Femur (tissue), 1 donor: ENCODE measurements at regions not wholly inside any gene's neighbourhood (a gene's known extent, or its start where the extent isn't known, plus 50 kb on each side); places are given as distances from the start of the nearest gene placed in this dataset.

Experiments used
- DNase-seq: peaks from one replicate; pipeline ENCODE4 v3.0.0-alpha.2; 2017

- DNase-seq, result no peak
Observed at GRCh38 chr2:100222844-100223243, 80.5 kb upstream of the AFF3 start.

GRCh38 chr2:100218552-100218951, 76.2 kb upstream of the AFF3 start:
- DNase-seq, result no peak

- no peak for DNase-seq
Observed at GRCh38 chr2:100217323-100217722, 74.9 kb upstream of the AFF3 start.

GRCh38 chr2:100216015-100216414, 73.6 kb upstream of the AFF3 start:
- DNase-seq, result no peak

GRCh38 chr2:100215371-100215770, 73.0 kb upstream of the AFF3 start:
- DNase-seq, result no peak

- DNase-seq, result peak; percentile 90
Observed at GRCh38 chr2:100214265-100214971, 72.0 kb upstream of the AFF3 start.

- DNase-seq, result no peak
Observed at GRCh38 chr2:100213595-100213994, 71.2 kb upstream of the AFF3 start.

- no peak for DNase-seq
Observed at GRCh38 chr2:100212850-100213249, 70.5 kb upstream of the AFF3 start.

GRCh38 chr2:100211521-100211920, 69.1 kb upstream of the AFF3 start:
- DNase-seq, result no peak

GRCh38 chr2:100208141-100208770, 65.9 kb upstream of the AFF3 start:
- no peak for DNase-seq

- no peak for DNase-seq
Observed at GRCh38 chr2:100207411-100207885, 65.1 kb upstream of the AFF3 start.

- DNase-seq, result no peak
Observed at GRCh38 chr2:100206731-100207255, 64.4 kb upstream of the AFF3 start.

GRCh38 chr2:100205174-100205573, 62.8 kb upstream of the AFF3 start:
- DNase-seq, result no peak

GRCh38 chr2:100202567-100202966, 60.2 kb upstream of the AFF3 start:
- DNase-seq, result no peak

GRCh38 chr2:100200985-100201384, 58.6 kb upstream of the AFF3 start:
- no peak for DNase-seq

GRCh38 chr2:100199421-100199820, 57.0 kb upstream of the AFF3 start:
- DNase-seq, result no peak

GRCh38 chr2:100198461-100199230, 56.3 kb upstream of the AFF3 start:
- no peak for DNase-seq

- DNase-seq, result peak; percentile 80
Observed at GRCh38 chr2:100197631-100198153, 55.3 kb upstream of the AFF3 start.

GRCh38 chr2:100196786-100197494, 54.5 kb upstream of the AFF3 start:
- no peak for DNase-seq

GRCh38 chr2:100195942-100196341, 53.6 kb upstream of the AFF3 start:
- DNase-seq, result no peak

GRCh38 chr2:100194951-100195350, 52.6 kb upstream of the AFF3 start:
- no peak for DNase-seq

GRCh38 chr2:100193291-100193710, 50.9 kb upstream of the AFF3 start:
- DNase-seq, result no peak

GRCh38 chr2:100192825-100193224, 50.4 kb upstream of the AFF3 start:
- no peak for DNase-seq
